ACHN (cell line): ENCODE measurements at regions not wholly inside any gene's neighbourhood (a gene's known extent, or its start where the extent isn't known, plus 50 kb on each side); places are given as distances from the start of the nearest gene placed in this dataset.
"Not testable (repeated sequence)": the region's sequence is repeated elsewhere in the genome, so short reads cannot be mapped to it uniquely, and the experiment has no call there.

Experiments
- DNase-seq: peaks from one replicate; pipeline ENCODE4 v3.0.0-alpha.2; 2015
- in situ Hi-C: cut with HindIII; loops from 2 replicates; pipeline ENCODE4 v1.10.0; 2017; ENCODE audit warnings: low sequenced_read_pairs, low pct_ligation_motif_present, low pct_unique_long_range_greater_than_20kb

DNA sequence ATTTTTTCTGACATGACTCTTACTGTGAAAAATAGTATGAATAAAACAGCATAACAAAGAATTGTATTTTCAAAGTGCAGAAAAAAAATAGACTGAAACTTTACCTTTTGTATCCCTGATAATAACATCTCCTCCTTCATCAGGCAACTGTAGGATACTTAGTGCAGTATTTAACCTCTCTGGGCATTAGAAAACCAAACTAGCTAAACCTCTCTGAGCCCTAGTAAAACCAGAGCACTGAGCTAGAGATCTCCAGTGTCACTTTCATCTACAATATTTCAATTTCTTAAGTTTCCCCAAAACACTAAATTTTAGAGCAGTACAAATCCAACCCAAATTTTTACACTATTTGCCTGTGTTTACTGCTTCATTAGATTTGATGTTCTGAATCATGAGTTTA, 594.0 kb upstream of the LINC00305 start:
- in situ Hi-C loops, result no loop called here
- no peak for DNase-seq

DNA sequence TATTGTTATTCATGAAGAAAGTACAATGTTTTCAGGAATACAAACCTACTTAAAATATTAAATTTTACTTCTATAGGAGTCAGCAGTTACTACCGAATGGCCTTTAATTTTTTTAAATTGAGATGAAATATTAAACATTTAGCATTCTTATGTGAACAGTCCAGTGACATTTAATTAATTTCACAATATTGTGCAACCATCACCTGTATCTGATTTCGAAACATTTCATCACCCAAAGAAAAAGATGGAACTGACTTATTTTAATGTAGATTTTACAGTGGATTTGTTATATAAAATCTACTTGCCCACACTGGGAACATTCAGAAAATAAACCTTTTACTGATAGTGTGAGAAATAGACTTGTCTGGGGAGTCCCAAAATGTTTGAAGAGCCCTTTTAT, 585.2 kb upstream of the LINC00305 start:
- no peak for DNase-seq
- in situ Hi-C loops, result no loop called here

GRCh38 chr18:64725657-64726056, 576.8 kb upstream of the LINC00305 start:
- in situ Hi-C loops, DNase-seq: not testable (repeated sequence)

DNA sequence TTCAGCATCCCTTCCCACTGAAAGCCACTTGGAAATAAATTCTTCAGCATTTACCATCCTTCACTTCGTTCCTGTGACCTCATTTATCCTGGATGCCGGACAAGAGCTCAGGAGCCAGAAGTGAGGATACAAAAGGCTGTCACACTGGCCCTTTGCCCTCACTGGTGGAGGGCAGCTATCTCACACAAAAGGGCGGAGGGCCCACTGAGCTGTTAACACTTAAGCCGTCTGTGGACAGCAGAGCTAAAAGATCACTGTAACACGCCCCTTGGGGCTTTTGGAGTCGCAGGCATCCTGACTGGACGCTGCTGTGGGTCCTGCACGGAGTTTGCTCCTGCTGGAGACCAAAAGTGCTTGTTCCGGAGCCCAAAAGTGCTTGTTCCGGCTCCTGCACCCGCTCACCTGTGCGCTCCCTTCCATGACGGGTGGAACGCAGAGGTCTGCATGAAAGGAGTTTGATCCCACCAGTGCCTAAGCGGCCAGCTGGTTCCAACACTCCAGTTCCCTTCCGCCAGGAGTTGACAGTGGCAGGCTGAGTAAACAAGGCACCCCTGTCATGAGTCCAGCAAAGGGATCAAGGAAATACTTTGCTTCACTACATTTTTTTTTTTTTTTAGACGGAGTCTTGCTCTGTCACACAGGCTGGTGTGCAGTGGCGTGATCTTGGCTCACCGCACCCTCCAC, 572.0 kb upstream of the LINC00305 start:
- in situ Hi-C loops, result no loop called here
- no peak for DNase-seq

DNA sequence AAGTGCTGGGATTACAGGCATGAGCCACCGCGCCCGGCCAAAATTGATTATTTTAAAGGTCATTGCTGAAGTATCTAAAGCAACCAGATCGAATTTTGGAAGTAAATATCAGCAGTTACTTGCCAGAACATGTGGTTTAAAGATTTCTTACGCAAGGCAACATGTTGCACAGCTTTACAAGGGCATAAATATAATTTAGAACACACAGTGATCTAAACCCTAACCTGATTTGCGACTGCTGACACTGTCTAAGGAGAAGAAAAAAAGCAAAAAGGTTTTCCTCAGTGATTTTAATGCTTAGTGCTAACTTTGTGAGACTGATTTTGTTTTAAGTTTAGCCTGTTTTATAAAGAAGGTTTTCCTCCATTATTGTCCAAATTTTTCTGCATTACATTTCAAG, 569.9 kb upstream of the LINC00305 start:
- DNase-seq, result no peak

DNA sequence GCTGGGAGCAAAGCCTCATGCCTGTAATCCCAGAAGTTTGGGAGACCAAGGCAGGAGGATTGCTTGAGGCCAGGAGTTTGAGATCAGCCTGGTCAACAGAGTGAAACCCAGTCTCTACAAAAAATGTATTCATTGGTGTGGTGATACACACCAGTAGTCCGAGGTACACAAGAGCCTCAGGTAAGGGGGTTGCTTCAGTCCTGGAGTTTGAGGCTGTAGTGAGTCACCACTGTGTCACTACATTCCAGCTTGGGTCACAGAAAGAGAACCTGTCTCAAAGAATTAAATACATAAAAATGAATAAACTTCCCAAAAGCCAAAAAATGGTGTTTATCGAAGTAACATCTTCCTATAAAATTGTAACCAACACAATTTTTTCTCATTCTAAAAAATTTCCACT, 568.1 kb upstream of the LINC00305 start:
- no peak for DNase-seq
- in situ Hi-C loops, result no loop called here

More for the DNA sequence above, 569.9 kb upstream of the LINC00305 start:
- in situ Hi-C loops, result no loop called here

GRCh38 chr18:64714086-64714485, 565.2 kb upstream of the LINC00305 start:
- in situ Hi-C loops, result no loop called here

DNA sequence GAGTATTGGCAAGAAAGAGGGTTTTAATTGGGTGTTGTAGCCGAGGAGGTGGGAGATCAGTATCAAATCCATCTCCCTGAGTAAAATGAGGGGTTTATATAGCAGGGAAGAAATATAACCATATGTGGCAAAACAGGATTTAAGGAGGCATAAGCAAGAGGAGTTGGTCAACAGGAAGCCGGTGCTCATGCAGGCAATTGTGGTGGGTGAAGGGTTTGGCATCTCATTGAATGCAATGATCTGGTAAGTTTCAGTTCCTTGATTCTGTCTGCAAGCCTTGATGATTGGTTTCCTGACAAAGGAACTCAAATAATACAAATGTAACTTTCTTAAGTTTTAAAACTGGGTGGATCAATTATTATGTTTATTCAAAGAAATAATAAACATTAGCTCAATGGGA, 564.4 kb upstream of the LINC00305 start:
- DNase-seq, result no peak
- in situ Hi-C loops, result no loop called here

More at GRCh38 chr18:64714086-64714485, 565.2 kb upstream of the LINC00305 start:
- no peak for DNase-seq

DNA sequence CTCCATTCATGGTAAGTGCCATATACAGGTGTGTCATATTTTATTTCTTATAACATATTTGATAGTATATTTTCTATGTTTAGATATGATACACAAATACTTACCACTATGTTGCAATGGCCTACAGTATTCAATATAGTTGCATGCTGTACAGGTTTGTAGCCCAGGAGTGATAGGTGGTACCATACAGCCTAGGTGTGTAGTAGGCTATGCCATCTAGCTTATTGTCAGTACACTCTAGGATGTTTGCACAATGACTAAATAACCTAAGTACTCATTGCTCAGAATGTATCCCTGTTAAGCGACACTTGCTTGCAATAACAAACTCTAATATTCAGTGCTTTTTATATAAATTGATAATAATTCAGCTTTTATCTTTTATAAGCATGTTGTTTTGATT, 563.1 kb upstream of the LINC00305 start:
- in situ Hi-C loops, result no loop called here

DNA sequence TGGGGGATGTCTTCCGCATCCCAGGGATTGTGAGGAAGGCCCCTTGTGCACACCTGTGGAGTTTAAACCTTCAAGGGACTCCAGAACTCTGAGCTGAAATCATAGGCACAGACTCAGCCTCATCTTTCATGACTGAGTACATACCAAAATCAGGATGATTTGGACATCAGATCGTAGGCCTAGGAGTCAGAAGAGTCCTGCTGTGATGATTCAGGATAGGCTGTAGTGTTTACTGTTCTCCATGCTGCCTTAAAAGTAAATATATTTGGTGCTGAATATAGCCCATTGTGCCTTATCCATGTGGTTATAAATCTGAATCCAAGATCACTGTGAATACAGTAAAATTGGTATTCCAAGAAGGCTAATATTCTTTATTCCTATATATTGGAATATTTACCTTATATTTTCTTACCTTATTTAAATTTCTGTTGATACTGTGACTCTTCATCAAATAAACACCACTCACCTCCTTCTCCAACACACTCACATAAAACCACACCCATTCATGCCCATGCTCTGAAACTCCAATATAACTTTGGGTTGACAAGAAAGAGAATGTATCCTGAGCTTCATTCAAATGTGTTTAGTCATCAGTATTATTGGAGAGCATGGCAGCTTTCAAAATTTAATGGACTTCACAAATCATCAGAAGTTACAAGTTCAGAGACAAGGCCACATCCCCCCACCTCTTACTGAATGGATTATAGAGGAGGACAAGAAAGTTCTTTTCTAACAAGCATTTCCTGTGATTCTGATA, 561.4 kb upstream of the LINC00305 start:
- DNase-seq, result no peak
- in situ Hi-C loops, result no loop called here

More for the DNA sequence above, 563.1 kb upstream of the LINC00305 start:
- DNase-seq, result no peak

GRCh38 chr18:64707052-64707451, 558.2 kb upstream of the LINC00305 start:
- in situ Hi-C loops, result no loop called here
- no peak for DNase-seq

GRCh38 chr18:64699081-64699480, 550.2 kb upstream of the LINC00305 start:
- in situ Hi-C loops, result no loop called here
- no peak for DNase-seq

GRCh38 chr18:64695851-64696553, 547.1 kb upstream of the LINC00305 start:
- no peak for DNase-seq
- in situ Hi-C loops, result no loop called here

DNA sequence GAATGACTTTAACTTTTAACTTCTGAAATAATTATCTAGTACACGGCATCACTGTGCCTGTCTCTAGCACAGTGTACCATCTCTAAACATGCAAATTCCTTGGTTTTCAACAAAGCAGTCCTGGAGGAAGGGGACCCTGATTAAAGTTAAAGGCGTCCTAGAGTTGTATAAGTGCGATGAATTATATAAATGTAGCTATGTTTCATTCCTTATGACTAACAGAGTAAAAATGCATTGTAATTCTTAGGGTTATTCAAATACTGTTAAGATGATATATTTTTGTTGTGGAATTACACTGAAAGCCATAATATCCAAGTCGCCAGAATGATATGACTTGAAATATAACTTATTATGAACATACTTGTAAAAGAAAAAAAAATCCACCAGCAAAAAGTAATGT, 544.9 kb upstream of the LINC00305 start:
- DNase-seq, result no peak
- in situ Hi-C loops, result no loop called here

- in situ Hi-C loops, result no loop called here
- no peak for DNase-seq
Measured at GRCh38 chr18:64692826-64693225, 543.9 kb upstream of the LINC00305 start.

DNA sequence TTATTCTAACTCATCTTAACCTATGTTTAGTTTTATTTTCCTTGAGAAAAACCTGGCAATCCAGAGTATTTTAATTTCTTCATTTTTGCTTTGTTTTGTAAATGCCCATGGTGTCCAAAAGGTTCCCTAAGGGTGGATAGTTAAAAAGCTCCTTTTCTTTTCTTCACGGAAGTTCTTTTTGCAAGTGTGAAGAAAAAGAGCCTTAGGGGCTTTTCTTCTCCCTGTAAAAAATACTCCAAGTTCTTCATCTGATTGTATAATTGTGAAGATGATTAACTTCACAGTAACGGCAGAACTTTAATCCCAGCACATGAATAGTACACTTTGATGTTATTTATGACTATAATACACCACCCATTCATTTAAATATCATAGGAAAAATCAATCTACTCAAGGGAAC, 530.2 kb upstream of the LINC00305 start:
- DNase-seq, result no peak
- in situ Hi-C loops, result no loop called here

DNA sequence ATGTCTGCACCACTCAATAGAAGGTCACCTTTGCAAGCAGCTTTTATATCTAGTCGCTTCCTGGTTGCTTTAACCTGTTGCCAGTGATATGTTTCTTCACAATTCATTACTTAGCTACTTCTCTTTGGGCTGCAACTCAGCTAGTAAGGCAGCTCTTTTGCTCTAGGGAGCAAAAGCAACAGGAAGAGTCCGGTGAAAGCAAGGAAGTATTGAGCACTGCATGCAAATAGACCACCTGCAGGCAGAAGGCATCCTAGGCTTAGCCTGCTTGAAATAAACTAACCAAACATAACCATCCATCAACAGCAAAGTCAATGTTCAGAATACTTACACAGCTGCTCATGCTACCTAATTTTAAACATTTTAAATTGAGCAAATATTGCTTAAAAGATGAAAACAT, 529.2 kb upstream of the LINC00305 start:
- DNase-seq, result no peak
- in situ Hi-C loops, result no loop called here

GRCh38 chr18:64674694-64675093, 525.8 kb upstream of the LINC00305 start:
- no peak for DNase-seq
- in situ Hi-C loops, result no loop called here

DNA sequence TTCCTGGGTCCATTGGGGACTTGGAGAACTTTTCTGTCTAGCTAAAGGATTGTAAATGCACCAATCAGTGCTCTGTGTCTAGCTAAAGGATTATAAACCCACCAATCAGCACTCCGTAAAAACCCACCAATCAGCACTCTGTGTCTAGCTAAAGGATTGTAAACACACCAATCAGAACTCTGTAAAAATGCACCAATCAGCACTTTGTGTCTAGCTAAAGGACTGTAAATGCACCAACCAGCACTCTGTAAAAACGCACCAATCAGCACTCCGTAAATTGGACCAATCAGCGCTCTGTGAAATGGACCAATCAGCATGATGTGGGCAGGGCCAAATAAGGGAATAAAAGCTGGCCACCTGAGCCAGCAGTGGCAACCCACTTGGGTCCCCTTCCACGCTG, 522.4 kb upstream of the LINC00305 start:
- DNase-seq, in situ Hi-C loops: not testable (repeated sequence)
